Activated T-cell treated with anti-CD3 and anti-CD28 coated beads, Interleukin-2, amount 50 U/mL, for 72 hours (primary cell): ENCODE measurements at regions not wholly inside any gene's neighbourhood (a gene's known extent, or its start where the extent isn't known, plus 50 kb on each side); places are given as distances from the start of the nearest gene placed in this dataset.

Experiments used
- ATAC-seq, 2 donors: fragments of 150-1000 bp; cut with Tn5 transposase; replicated peaks in 1 of 2; 2 replicates each; pipeline ENCODE4 v1.10.0; 2021; ENCODE audit warnings: moderate library complexity in 2 of 2, mild to moderate bottlenecking in 1 of 2
- DNase-seq, 2 donors: peaks; one replicate each; pipeline ENCODE4 v3.0.0; 2021 to 2022; ENCODE audit warnings: mixed read lengths in 1 of 2
- H3K27ac Mint-ChIP-seq: one replicate; pipeline ENCODE4 v1.8.0; 2022; ENCODE audit warnings: mild to moderate bottlenecking, moderate library complexity, mixed read lengths
- H3K27me3 Mint-ChIP-seq: one replicate; pipeline ENCODE4 v1.8.0; 2022; ENCODE audit warnings: low read depth, mixed read lengths
- H3K36me3 Mint-ChIP-seq, 2 donors: one replicate each; pipeline ENCODE4 v1.8.0; 2022; ENCODE audit warnings: mixed read lengths in 2 of 2, mild to moderate bottlenecking in 1 of 2; ENCODE audit not compliant: insufficient read depth in 2 of 2
- H3K4me1 Mint-ChIP-seq: one replicate; pipeline ENCODE4 v1.8.0; 2022; ENCODE audit warnings: low read depth, mixed read lengths
- H3K4me3 Mint-ChIP-seq, 2 donors: one replicate each; pipeline ENCODE4 v1.8.0; 2022; ENCODE audit warnings: mild to moderate bottlenecking in 2 of 2, mixed read lengths in 2 of 2, moderate library complexity in 2 of 2
- H3K9me3 Mint-ChIP-seq, 2 donors: one replicate each; pipeline ENCODE4 v1.8.0; 2022; ENCODE audit warnings: mixed read lengths in 2 of 2

DNA sequence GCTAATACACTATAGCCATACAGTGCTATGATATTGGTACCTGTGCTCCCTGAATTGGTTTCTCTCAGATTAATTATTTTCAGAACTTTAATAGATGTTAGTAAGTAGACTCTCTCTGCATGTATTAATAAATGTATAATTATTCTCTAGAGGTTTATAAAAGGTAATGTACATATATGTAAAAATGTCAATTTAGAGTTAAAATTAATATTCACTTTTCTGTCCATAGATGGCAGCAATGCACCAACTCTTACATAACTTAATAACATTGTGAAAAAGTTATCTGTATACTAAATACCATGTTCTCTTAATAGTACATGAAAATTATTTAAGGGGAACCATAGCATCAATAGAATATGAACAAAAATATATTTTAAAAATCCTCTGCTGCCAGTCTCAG lies 515.0 kb upstream of the KLHL1 start:
- Mint-ChIP-seq H3K4me3 (no peak overlapping the region), H3K27me3 (no peaks in the 10 kb centered on the region), H3K9me3 (no peaks in the 10 kb centered on the region), H3K36me3 (no peaks in the 10 kb centered on the region), H3K4me1 (no peaks in the 10 kb centered on the region), H3K27ac (no peak overlapping the region)
- DNase-seq (no peak), ATAC-seq (no peak)

DNA sequence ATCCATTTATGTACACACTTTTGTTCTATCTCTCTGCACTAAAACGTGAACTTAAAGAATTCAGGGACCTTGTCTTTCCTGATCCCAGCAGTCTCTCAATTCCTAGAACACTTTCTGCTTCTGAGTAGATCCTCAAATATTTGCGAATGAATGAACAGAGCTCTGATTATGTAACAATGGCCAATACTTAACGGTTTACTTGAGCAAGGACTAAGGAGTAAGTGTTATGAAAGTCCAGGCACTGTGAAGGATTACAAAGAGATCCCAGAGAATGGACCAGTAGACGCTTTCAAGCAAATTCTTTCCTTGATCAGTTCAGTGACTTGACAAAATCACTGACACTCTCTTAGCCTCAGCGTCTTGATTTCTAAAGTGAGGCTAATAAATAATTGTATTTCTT lies 514.5 kb upstream of the KLHL1 start:
- Mint-ChIP-seq H3K4me1 (no peaks in the 10 kb centered on the region), H3K27me3 (no peaks in the 10 kb centered on the region), H3K4me3 (no peak overlapping the region), H3K27ac (no peak overlapping the region), H3K36me3 (no peaks in the 10 kb centered on the region), H3K9me3 (no peaks in the 10 kb centered on the region)
- ATAC-seq (no peak), DNase-seq (no peak)

DNA sequence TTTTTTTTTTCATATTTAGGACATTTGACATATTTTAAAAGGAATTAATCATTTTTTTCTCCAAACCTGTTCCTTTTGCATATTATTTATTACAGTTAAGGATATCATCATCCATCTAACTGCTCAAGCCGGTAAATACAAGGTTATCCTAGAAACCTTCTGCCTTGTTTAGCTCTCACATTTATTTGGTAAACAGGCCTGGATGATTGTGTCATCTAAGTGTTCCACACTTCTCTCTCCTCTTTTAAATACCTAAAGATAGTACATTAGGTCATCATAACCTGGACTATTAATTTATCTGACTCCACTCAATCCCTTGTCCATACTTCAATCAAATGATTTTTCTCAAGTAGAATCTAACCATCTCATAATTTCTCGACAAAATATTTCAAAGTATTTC lies 511.7 kb upstream of the KLHL1 start:
- H3K4me3 Mint-ChIP-seq = no peak overlapping the region
- no peaks in the 10 kb centered on the region for H3K27me3 Mint-ChIP-seq
- H3K9me3 Mint-ChIP-seq = no peaks in the 10 kb centered on the region
- H3K36me3 Mint-ChIP-seq = no peaks in the 10 kb centered on the region
- ATAC-seq (no peak), DNase-seq (no peak)
- no peak overlapping the region for H3K27ac Mint-ChIP-seq
- no peaks in the 10 kb centered on the region for H3K4me1 Mint-ChIP-seq

DNA sequence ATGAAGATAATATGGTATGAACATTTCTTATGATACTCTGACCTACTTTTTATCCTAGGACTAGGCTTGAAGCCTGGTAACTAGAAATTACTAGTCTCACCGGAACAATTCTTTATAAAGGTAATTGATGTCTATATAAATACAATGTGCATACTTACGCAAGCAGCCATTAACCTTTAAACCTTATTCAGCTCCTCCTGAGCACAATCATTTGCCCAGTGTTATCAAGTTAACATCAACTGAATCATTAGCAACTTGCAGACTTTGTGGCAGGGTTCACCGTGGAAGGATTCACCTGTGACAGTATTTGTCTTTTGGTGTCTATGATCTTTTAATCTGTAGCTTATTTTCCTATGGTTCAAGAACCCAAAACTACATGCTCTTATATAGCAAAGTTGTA lies 508.6 kb upstream of the KLHL1 start:
- no peaks in the 10 kb centered on the region for H3K36me3 Mint-ChIP-seq
- DNase-seq (no peak), ATAC-seq (no peak)
- H3K4me3 Mint-ChIP-seq = no peak overlapping the region
- no peaks in the 10 kb centered on the region for H3K27me3 Mint-ChIP-seq
- no peaks in the 10 kb centered on the region for H3K4me1 Mint-ChIP-seq
- no peak overlapping the region for H3K27ac Mint-ChIP-seq
- no peaks in the 10 kb centered on the region for H3K9me3 Mint-ChIP-seq

DNA sequence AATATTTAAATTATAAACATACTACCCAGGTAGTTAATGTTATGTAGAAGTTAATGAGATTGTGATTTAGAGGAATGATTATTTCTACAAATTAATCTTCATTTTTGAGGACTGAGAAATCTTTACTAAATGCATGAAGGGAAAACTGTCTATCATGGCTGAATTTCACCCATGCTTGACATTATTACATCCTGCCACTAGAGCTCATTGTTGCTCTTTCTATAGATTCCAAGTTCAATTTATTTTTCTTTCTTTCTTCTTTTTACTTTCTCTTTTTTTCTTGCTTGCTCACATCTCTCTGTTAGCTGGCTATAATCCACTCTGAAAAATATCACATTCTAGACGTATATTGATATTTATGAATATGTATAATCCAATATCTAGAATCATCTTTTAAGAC lies 505.0 kb upstream of the KLHL1 start:
- no peaks in the 10 kb centered on the region for H3K9me3 Mint-ChIP-seq
- no peaks in the 10 kb centered on the region for H3K36me3 Mint-ChIP-seq
- H3K4me3 Mint-ChIP-seq = no peak overlapping the region
- no peaks in the 10 kb centered on the region for H3K4me1 Mint-ChIP-seq
- ATAC-seq = no peak
- H3K27ac Mint-ChIP-seq = no peak overlapping the region
- no peaks in the 10 kb centered on the region for H3K27me3 Mint-ChIP-seq
- DNase-seq = no peak

DNA sequence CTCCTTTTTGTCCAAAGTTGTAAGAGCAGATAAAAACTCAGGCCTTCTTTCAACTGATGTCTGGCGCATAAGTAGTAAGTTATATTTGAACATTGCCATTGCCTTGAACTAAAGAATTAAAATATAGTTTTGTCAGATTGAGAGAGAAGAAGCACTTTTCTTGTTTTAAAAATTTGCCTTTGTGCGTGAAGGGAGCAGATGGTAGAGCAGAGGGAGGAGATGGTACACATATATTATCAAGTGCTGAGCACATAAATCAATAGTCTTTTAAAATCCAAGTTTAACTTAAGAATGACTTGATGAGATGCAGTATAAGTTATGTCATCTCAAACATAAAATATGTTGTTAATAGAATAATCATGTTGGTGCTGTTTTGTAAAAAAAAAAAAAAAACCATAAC lies 504.6 kb upstream of the KLHL1 start:
- peaks cover 0 to 1% of the 10 kb centered on the region in 2 donors for H3K9me3 Mint-ChIP-seq
- no peaks in the 10 kb centered on the region for H3K27me3 Mint-ChIP-seq
- no peak for ATAC-seq
- H3K36me3 Mint-ChIP-seq = no peaks in the 10 kb centered on the region
- DNase-seq = no peak
- no peak overlapping the region for H3K4me3 Mint-ChIP-seq
- no peak overlapping the region for H3K27ac Mint-ChIP-seq
- no peaks in the 10 kb centered on the region for H3K4me1 Mint-ChIP-seq

DNA sequence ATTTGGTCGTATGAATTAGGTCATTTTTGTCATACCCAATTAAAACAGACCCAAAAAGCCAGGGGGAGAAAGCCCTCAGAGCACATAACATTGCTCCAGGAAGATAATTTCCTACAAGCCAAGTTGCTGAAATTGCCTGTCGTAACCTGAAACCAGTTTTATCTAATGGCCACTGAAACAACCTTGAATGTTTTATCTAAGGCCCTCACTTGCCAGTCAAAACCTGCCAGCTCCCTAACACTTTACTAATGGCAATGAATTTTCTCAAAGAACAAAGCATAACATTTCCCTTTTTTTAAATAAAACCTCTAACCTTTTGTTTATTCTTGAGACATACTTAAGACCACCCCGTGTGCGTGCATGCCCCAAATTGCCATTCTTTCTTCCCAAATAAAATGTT lies 496.2 kb upstream of the KLHL1 start:
- H3K27me3 Mint-ChIP-seq = no peaks in the 10 kb centered on the region
- no peak overlapping the region for H3K4me3 Mint-ChIP-seq
- no peaks in the 10 kb centered on the region for H3K4me1 Mint-ChIP-seq
- DNase-seq (no peak), ATAC-seq (no peak)
- no peak overlapping the region for H3K27ac Mint-ChIP-seq
- H3K36me3 Mint-ChIP-seq = no peaks in the 10 kb centered on the region
- H3K9me3 Mint-ChIP-seq = peaks cover 8 to 11% of the 10 kb centered on the region in 2 donors

DNA sequence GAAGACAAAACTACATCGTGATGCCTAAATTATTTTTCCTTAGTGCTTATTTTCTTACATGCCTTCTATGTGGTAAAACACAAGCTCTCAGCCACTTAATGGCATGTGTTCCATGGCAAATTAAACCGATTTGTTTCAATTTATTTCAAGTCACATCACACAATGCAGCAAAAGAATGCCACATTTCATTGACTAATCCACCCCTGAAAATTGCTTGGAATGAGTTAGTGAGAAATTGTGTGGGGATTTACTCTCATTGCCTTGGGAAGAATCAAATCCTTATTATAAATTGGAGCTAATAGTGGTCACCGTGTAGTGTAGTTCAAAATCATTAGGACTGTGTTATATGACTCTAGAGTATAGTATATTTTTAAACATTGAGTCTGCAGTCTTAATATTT lies 485.5 kb upstream of the KLHL1 start:
- H3K27ac Mint-ChIP-seq = no peak overlapping the region
- no peaks in the 10 kb centered on the region for H3K9me3 Mint-ChIP-seq
- DNase-seq = no peak
- ATAC-seq = no peak
- no peaks in the 10 kb centered on the region for H3K4me1 Mint-ChIP-seq
- H3K36me3 Mint-ChIP-seq = no peaks in the 10 kb centered on the region
- no peaks in the 10 kb centered on the region for H3K27me3 Mint-ChIP-seq
- no peak overlapping the region for H3K4me3 Mint-ChIP-seq

DNA sequence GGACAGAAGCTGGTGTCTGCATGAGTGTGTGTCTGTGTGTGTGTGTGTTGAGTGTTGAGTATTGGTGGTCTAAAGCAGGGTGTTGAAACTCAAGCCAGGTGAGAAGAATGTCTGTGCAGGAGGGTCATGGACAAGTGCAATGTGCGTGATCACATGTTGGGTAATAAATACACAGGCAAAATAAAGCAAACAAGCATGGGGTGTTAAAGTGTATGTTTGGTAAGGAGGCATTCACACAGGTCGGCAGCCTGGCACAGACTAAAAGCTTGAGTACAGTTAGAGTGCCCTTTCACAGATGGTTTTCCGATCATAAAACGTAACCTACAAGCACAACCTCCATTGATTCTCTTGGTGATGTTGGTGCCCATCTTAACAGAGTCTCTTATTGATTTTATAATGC lies 476.9 kb upstream of the KLHL1 start:
- Mint-ChIP-seq H3K27me3 (no peaks in the 10 kb centered on the region), H3K4me3 (no peak overlapping the region), H3K9me3 (peaks cover 4 to 10% of the 10 kb centered on the region in 2 donors), H3K4me1 (no peaks in the 10 kb centered on the region), H3K27ac (no peak overlapping the region), H3K36me3 (no peaks in the 10 kb centered on the region)
- DNase-seq = no peak
- no peak for ATAC-seq

DNA sequence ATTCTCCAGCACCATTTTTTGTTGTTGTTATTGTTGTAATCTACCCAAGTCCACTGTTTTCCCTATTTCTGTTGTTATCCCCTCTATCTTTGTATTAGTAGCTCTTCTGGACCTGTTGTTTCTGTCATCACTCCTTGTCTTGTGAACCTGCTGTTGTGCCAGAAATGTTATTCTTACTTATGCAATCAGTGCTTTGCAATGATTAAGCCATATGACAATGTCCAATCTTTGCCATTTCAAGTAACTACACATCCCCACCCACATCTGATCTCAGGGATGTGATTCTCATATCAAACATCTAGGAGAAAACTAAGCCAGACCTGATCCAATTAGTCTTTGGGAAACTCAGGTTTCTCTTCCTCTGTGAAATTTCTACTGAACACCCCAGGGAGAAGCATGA lies 472.6 kb upstream of the KLHL1 start:
- H3K4me1 Mint-ChIP-seq = no peaks in the 10 kb centered on the region
- no peak overlapping the region for H3K4me3 Mint-ChIP-seq

DNA sequence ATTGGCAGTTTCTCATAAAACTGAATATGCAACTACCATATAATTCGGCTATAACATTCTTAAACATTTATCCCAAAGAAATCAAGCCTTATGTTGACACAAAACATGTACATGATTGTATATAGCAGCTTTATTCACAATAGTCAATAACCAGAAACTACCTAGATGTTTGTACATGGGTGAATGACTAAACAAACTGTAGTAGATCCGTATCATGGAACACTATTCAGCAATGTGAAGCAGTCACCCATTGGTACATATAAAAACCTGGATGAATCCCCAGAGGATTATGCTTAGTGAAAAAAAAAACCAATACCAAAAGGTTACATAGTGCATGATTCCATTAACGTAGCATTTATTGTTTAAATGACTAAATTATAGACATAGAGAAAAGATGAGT lies 471.7 kb upstream of the KLHL1 start:
- ATAC-seq = no peak

More for the DNA sequence above, 472.6 kb upstream of the KLHL1 start:
- Mint-ChIP-seq H3K27ac (no peak overlapping the region), H3K9me3 (peaks cover 3 to 7% of the 10 kb centered on the region in 2 donors), H3K27me3 (no peaks in the 10 kb centered on the region), H3K36me3 (no peaks in the 10 kb centered on the region)
- ATAC-seq (no peak), DNase-seq (no peak)

DNA sequence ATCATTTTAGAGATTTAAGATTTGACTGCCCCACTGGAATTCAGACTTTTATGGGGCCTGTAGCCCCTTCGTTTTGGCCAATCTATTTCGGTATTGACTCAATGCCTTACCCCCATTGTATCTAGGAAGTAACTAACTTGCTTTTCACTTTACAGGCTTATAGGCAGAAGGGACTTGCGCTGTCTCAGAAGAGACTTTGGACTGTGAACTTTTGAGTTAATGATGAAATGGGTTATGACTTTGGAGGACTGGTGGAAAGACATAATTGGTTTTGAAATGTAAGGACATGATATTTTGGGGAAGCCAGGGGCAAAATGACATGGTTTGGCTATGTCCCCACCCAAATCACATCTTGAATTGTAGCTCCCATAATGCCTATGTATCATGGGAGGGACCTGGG lies 463.0 kb upstream of the KLHL1 start:
- ATAC-seq (no peak), DNase-seq (no peak)
- H3K4me3 Mint-ChIP-seq = no peak overlapping the region
- no peaks in the 10 kb centered on the region for H3K27me3 Mint-ChIP-seq
- no peak overlapping the region for H3K27ac Mint-ChIP-seq
- no peaks in the 10 kb centered on the region for H3K9me3 Mint-ChIP-seq
- H3K4me1 Mint-ChIP-seq = no peaks in the 10 kb centered on the region
- no peaks in the 10 kb centered on the region for H3K36me3 Mint-ChIP-seq

More for the DNA sequence above, 471.7 kb upstream of the KLHL1 start:
- Mint-ChIP-seq H3K27ac (no peak overlapping the region), H3K4me1 (no peaks in the 10 kb centered on the region), H3K4me3 (no peak overlapping the region), H3K36me3 (no peaks in the 10 kb centered on the region), H3K9me3 (peaks cover 1 to 5% of the 10 kb centered on the region in 2 donors), H3K27me3 (no peaks in the 10 kb centered on the region)
- no peak for DNase-seq

DNA sequence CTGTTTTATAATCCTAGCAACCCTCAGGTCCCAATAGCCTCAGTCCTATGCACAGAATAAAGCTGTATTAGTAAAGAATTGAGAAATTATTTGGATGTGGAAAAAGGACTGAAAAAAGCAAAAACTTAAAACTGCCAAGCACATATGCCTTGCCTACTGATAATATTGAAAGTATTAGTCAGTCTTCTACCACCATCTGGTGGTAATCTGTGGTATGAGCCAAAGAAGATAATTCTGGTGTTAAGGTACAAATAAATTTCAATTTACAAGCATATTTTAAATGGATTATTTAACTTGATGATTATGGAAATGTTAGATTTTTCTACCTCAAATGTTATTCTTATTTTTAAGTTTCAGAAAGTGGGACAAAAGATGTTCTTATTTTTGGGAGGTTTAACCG lies 460.3 kb upstream of the KLHL1 start:
- Mint-ChIP-seq H3K27ac (no peak overlapping the region), H3K4me3 (no peak overlapping the region), H3K36me3 (no peaks in the 10 kb centered on the region), H3K27me3 (no peaks in the 10 kb centered on the region), H3K9me3 (peaks cover 0 to 2% of the 10 kb centered on the region in 2 donors), H3K4me1 (no peaks in the 10 kb centered on the region)
- no peak for ATAC-seq
- DNase-seq = peak in 1 of 2 donors; percentile 2

DNA sequence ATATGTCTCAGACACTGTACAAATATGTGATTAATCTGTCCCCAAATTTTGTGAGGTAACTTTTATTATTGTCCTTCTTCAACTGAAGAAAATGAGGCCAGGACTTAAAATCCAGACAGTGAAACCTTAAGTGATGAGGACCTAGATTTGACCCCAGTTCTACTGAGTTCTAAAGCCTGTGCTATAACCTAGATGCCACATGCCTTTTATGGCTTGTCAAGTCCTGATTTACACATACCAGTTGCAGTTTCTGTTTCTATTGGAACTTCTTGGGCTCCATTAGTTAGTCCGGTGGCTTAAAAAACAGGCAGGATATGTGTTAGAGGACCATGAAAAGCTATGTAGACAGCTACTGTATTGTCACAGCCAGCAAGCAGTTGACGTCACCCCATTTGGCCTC lies 436.5 kb upstream of the KLHL1 start:
- Mint-ChIP-seq H3K4me1 (no peaks in the 10 kb centered on the region), H3K9me3 (peaks cover 0 to 1% of the 10 kb centered on the region in 2 donors), H3K36me3 (no peaks in the 10 kb centered on the region), H3K27me3 (no peaks in the 10 kb centered on the region), H3K4me3 (no peak overlapping the region), H3K27ac (no peak overlapping the region)
- ATAC-seq = no peak
- DNase-seq = no peak

DNA sequence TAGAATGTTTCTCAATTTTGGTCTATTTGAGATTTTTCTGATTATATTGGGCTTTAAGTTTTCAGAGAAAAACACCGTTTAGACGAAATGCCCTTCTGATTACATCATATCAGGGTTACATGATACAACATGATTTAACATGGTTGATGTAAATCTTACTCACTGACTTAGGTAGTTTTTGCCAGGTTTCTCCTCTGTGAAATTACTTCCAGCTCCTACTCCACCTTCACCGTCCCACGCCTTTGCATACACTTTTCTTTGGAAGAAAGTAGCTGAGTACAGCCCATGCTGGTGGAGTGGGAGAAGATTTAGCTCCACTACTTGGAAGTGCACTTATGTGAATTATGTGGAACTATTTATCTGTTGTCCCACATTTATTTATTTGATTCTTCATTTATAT lies 433.2 kb upstream of the KLHL1 start:
- no peaks in the 10 kb centered on the region for H3K27me3 Mint-ChIP-seq
- peaks cover 0 to 2% of the 10 kb centered on the region in 2 donors for H3K36me3 Mint-ChIP-seq
- ATAC-seq (no peak), DNase-seq (no peak)
- no peak overlapping the region for H3K4me3 Mint-ChIP-seq
- H3K4me1 Mint-ChIP-seq = no peaks in the 10 kb centered on the region
- peaks cover 3 to 4% of the 10 kb centered on the region in 2 donors for H3K9me3 Mint-ChIP-seq
- H3K27ac Mint-ChIP-seq = no peak overlapping the region
